GM21786 (cell line): ENCODE measurements at regions not wholly inside any gene's neighbourhood (a gene's known extent, or its start where the extent isn't known, plus 50 kb on each side); places are given as distances from the start of the nearest gene placed in this dataset.

Experiments
- ATAC-seq: cut with Tn5 transposase; IDR thresholded peaks from one replicate; pipeline ENCODE4 v1.9.1; 2021; ENCODE audit not compliant: unreplicated experiment

DNA sequence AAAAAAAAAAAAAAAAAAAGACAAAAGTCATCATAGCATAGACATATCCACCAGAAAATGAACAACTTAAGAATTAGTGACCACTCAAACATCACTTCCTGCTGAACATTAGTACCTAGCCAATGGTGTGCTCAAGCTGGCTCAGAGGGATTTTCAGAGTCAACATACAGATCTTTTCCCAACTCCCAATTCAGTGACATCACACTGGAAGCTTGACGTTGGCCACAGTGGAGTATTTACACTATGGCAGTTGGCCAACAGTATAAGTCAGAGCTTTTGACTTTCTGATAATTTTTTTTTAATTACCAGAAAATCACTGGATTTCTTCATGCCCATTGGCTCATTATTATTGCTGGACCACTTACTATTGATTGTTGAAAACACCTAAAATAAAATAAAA, 383.5 kb downstream of the ARHGEF28 start:
- ATAC-seq, result no peak

- no peak for ATAC-seq
These were observed 381.2 kb downstream of the ARHGEF28 start for GRCh38 chr5:74007193-74007592.

DNA sequence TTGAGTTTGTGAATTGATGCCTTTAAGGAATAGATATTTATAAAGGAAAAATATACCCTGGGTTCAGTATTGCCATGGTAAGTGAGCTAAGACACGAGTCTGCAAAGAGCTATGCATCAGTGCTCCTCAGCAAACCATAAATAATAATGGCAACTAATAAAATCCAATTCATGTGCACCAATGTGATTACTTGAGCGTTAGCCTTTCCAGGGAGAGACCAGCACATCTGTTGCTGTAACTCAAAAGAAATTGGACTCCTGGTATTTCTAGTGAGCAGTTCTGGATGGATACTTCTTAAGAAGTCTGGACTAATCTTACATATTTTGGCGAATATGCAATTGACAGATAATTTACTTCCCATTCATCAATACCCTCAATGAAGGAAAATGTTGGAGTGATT, 373.3 kb downstream of the ARHGEF28 start:
- ATAC-seq, result no peak

GRCh38 chr5:73998489-73998888, 372.5 kb downstream of the ARHGEF28 start:
- ATAC-seq, result no peak

GRCh38 chr5:73997960-73998359, 372.0 kb downstream of the ARHGEF28 start:
- ATAC-seq, result no peak

- no peak for ATAC-seq
These were observed 370.3 kb downstream of the ARHGEF28 start for GRCh38 chr5:73996151-73996755.

DNA sequence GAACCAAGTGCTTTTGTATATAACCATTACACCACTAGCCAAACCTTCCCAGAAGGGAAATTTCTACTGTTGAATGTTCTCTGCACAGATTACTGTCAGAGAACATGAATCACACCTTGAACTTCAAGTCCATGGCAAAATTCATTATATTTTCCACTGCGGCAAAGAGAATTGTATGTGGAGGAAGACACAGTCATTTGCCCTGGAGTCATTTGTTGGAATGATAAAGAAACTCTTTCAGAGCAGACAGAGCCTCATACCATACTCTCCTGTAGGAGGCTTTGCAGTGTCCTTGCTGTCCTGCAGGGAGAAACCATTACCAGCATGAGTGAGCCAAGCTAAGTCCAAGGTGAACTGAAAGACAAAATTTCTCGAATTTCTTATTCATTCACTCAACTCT, 369.0 kb downstream of the ARHGEF28 start:
- no peak for ATAC-seq
